ENCODE measurements at regions not wholly inside any gene's neighbourhood (a gene's known extent, or its start where the extent isn't known, plus 50 kb on each side); places are given as distances from the start of the nearest gene placed in this dataset.
A peak's percentile ranks its signal among the peaks of the same experiment; 100 is the strongest.
"Not testable (repeated sequence)": the region's sequence is repeated elsewhere in the genome, so short reads cannot be mapped to it uniquely, and the experiment has no call there.

DNA sequence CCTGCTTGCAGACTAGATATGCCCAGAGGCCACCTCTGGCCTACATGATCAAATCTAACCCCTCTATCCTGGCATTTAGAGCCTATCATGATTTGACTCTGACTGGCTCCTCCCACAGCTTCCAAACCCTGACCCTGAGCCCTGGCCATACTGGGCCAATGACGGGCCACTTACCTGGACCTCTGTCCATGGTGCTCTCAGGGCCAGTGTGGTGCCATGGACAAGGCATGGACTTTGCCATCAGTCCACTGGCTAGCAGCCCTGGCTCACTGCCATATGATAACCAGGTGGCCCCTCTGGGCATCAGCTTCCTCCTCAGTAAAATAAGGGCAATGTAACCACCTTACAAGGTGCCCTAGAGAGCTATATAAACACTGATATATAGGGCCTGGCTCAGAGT, 713.4 kb downstream of the PTPRU start:
- no peak for DNase-seq

GRCh38 chr1:29948581-29948980, 712.3 kb downstream of the PTPRU start:
- DNase-seq, result no peak

DNA sequence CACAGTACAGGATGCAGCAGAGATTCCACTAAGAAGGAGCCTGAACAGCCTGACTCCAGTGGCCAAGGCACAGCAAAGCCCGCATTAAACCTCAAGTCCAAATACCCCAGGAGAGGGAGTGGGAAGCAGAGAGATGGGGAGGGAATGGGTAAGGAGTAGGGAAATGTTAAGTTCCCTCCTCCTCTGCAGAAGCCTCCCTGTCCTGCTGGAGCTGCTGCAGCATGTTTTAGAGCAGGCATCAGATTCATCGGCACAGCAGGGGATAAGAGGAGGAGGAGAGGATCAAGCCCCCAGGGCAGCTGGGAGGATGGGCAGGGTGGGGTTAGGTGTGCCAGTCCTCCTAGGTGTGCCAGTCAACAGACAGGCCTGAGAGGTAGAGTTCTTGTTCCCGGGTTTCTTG, 709.7 kb downstream of the PTPRU start:
- DNase-seq, result no peak

DNA sequence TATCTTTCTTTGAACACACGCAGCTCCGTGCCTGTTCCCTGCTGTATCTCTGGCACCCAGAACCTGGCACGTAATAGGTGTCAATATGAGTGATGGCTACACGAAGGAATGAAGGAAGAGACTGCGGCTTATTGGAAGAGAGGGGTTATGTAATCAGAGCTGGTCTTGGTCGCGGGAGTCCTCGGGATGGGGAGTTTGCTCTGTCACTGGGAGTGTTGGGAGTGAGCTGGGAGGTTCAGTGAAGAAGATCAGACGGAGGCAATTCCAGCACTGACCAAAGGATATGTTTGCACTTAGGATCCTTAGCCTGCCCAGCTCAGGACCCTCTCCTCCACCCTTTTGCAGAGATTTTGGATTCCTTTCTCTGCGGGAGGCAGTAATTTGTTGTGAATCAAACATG, 709.1 kb downstream of the PTPRU start:
- DNase-seq, result no peak

DNA sequence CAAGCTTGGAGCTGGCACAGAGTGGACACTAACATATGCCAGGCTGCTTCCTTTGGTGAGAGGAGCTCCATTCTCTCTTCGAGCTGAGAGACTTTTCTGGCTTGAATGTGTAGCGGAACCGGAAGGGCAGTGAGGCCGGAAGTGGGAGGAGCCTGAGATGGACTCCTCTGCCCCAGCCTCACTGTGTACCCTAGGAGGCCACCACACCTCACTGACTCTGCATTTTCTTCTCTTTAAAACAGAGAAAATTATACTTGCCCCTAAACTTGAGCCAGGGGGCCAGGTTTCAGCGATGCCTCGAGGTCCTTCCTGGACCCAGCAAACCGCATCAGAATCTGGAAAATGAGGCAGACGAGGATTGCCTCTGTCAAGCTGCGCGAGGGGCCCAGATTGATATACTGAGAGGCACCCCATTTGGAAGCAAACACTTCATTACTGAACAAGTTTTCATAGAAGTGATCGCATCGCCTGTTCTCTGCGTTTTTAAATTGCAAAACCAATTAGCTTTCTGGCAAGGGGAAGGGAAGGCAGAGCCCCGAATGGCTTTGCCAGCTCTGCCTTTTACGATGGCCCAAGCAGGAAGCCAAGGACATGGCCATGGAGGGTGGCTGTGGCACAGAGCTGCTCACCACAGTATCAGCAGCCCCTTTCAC, 708.1 kb downstream of the PTPRU start:
- DNase-seq, result no peak

- no peak for DNase-seq
These were observed 706.7 kb downstream of the PTPRU start for GRCh38 chr1:29943034-29943433.

DNA sequence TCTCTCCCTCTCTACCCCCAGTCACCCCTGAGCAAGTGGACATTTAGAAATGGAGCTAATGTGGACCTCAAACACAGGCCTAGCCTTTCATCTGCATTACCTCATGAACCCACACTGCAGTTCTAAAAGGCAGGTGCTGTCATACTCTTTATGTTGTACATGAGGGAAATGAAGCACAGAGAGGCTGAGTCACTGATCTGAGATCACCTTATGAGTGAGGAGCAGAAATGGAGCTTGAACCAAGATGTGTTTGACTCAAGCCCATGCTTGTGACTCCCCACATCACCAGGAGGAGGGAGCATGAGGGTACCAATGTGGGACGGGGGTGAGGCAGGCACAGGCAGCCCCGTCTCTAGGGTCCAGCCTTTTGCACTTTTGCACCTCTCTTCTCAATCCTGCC, 702.8 kb downstream of the PTPRU start:
- no peak for DNase-seq

- no peak for DNase-seq
These were observed 701.0 kb downstream of the PTPRU start for GRCh38 chr1:29937356-29937755.

GRCh38 chr1:29936031-29936544, 699.8 kb downstream of the PTPRU start:
- no peak for DNase-seq

DNA sequence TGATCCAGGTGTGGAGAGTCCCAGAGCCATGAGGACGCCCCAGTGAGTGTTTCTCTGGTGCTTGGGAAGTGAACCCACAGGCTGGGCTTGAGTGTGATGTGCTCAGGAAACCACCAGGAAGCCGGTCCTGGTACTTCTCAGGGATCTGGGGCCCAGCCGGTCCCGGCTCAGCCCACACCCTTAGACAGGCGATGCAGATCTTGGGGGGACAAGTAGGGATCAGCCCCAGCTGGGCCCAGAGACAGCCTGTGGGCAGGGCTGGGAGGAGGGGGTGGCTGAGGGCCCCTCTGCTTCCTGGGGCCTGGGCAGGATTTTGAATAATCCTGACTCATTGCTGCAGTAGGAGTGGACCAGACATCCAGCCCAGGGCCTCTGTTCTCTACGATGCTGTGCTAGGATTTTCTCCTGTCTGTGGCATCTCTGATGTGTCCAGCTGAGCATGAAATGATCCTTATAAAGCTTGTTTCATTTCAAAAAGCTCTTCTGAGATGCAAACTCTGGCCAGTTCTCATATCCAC, 698.0 kb downstream of the PTPRU start:
- DNase-seq, result no peak

DNA sequence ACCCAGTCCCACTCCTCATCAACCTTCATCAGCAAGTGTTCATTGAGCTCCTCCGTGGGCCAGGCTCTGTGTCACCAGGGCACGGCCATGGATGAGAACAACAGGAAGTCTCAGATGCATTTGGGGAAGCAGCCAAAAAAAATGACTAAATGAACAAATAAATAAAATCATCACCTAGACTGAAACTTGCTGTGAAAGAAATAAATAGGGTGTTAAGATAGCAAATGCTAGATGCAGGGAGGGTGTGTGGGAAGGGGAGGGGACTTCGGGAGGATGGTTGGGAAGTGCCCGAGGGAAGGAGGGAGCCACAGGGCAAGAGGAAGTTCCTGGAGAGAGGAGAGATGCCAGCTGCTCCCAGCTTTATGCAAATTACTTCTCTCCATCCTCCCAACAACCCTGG, 696.7 kb downstream of the PTPRU start:
- peak; percentile 69 for DNase-seq

- no peak for DNase-seq
These were observed 696.3 kb downstream of the PTPRU start for GRCh38 chr1:29932626-29933025.

DNA sequence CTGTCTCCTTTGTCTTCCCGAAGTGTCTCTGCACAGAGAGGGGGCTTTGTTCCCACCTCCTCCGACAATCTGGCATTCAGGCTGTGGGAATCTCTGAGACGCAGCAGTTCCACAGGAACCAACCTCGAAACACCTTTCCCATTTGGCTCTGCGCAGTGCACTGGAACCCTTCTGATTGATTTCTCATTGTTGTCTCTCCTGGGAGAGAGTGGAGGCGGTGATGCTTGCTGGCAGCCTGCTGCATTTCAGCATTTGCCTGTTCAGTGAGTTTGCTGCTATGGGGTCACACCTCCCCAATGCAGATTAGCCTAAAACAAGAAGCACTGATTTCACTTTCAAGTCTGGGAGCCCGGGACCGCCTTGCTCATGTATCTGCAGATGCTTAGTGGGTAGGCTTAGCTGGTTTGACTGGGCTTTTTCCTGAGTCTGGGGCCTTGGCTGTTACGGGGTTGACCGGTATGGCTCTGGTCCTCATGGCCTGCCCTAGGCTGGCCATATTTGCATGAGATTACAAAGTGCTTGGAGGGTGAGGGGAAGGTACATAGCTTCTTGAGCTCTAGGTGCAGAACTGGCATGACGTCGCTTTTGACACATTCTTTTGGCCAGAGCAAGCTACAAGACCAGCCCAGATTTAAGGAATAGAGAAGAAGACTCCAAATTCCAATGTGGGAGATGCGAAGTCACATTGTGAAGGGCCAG, 695.3 kb downstream of the PTPRU start:
- no peak for DNase-seq

DNA sequence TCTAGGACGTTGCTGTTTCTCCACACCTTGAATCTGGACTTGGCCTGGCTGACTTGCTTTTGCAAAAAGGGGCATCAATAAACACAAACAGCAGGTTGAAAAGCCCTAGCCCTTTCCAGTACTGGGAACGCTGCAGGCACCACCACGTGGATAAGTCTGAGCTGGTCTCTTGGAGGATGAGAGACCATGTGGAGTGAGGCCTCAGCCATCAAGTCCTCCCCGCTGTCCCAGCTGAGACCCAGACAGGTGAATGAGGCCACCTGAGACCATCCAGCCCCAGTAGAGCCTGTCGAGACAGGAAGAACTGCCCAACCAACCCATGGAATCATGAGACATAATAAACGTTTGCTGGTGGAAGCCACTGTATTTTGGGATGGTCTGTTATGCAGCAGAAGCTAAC, 688.7 kb downstream of the PTPRU start:
- no peak for DNase-seq

DNA sequence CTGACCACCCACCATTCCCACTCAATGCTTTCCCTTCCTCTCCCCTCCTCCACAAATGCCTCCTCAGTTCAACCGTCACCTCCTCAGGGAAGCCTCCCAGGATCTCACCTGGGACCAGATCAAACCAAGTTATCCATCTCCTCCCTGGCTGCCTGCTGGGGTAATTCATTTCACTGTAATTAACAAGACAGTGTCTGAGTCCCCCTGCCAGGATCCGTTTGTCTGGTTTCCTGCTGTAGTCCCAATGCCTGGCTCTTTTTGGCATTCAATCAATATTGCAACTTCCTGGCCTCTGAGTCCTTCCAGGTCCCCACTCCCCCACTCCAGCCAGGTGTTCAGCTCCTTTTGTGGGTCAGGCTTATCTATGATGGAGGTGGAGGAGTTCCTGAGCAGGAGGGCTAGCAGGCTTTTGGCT, 687.7 kb downstream of the PTPRU start:
- DNase-seq, result no peak

GRCh38 chr1:29921741-29922140, 685.4 kb downstream of the PTPRU start:
- no peak for DNase-seq

GRCh38 chr1:29920784-29921183, 684.5 kb downstream of the PTPRU start:
- DNase-seq, result no peak

GRCh38 chr1:29920316-29920715, 684.0 kb downstream of the PTPRU start:
- no peak for DNase-seq

GRCh38 chr1:29919041-29919440, 682.7 kb downstream of the PTPRU start:
- not testable (repeated sequence) for DNase-seq

- DNase-seq, result no peak
These were observed 680.5 kb downstream of the PTPRU start for GRCh38 chr1:29916656-29917369.

DNA sequence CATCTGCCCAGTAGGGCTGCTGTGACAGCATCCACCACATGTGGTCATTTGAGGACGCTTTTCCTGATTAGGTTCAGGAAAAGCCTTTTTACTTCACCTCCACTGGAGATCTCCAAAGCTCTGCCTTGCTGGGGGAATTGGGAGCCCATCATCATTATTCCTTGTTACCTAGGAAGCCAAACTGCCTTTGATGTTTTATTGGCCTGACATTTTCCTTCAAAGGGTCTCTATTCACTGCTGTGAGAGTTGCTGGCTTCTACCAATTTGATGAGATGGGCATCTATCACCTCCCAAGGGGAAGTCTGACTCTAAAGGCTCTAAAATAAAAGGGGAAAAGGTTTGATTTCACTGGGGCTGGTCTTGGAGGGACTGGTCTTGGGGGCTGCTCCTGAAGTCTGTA, 678.6 kb downstream of the PTPRU start:
- DNase-seq, result no peak

DNA sequence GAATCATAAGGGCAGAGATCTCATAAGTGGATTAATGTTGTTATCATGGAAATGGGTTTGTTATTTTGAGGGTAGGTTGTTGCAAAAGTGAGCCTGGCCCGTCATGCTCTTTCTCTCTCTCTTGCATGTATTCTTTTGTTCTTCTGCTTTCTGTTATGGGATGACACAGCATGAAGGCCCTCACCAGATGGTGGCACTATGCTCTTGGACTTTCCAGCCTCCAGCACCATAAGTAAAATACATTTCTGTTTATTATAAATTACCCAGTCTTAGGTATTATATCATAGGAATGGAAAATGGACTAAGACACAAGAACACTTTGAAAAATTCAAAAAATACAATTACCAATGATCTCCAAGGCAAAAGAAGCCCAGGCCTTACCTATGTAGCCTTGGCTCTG, 676.1 kb downstream of the PTPRU start:
- DNase-seq, result no peak

DNA sequence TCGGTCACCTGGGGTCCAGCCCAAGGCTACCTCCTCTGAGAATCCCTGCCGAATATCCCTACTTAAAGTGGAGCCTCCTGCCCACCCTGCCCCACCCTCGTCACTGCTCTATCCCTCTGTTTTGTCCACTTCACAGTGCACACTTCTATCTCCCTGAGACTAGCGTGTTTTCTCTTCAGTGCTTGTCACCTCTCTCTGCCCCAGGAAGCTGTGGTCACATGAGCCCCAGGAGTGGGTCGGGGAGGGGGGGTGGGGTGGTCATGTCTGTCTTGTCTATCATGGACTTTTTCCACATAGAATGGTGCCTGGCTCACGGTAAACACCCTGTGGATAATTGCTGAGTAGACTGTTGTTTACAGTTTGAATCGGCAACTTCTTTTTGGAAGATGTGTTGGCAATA, 673.6 kb downstream of the PTPRU start:
- DNase-seq, result no peak

GRCh38 chr1:29907596-29907995, 671.3 kb downstream of the PTPRU start:
- no peak for DNase-seq

Measured in NCI-H510A treated with DMSO at 0.1 percent for 48 hours (cell line).